Adipocyte (in vitro differentiated cells): ENCODE measurements at regions not wholly inside any gene's neighbourhood (a gene's known extent, or its start where the extent isn't known, plus 50 kb on each side); places are given as distances from the start of the nearest gene placed in this dataset.
"Not testable (repeated sequence)": the region's sequence is repeated elsewhere in the genome, so short reads cannot be mapped to it uniquely, and the experiment has no call there.

ENCODE experiments used
- DNase-seq: peaks from one replicate; pipeline ENCODE4 v3.0.0-alpha.2; 2015; ENCODE audit warnings: low read depth
- H3K27me3 ChIP-seq: replicated peaks from 2 replicates; pipeline ENCODE4 v1.7.0; 2013; ENCODE audit warnings: mild to moderate bottlenecking, low read length, moderate library complexity; ENCODE audit not compliant: control insufficient read depth, insufficient read depth
- H3K36me3 ChIP-seq: 2 replicates; pipeline ENCODE4 v1.7.0; 2013; ENCODE audit warnings: low read length, mild to moderate bottlenecking, moderate library complexity; ENCODE audit not compliant: control insufficient read depth, insufficient read depth, severe bottlenecking
- H3K4me1 ChIP-seq: 2 replicates; pipeline ENCODE4 v1.7.0; 2013; ENCODE audit warnings: mild to moderate bottlenecking, low read length, moderate library complexity; ENCODE audit not compliant: control insufficient read depth, insufficient read depth
- H3K4me3 ChIP-seq: 2 replicates; pipeline ENCODE4 v1.7.0; 2013; ENCODE audit warnings: mild to moderate bottlenecking, low read length, moderate library complexity
- H3K9ac ChIP-seq: 2 replicates; pipeline ENCODE4 v1.7.0; 2013; ENCODE audit warnings: mild to moderate bottlenecking, low read length, moderate library complexity
- H3K9me3 ChIP-seq: 2 replicates; pipeline ENCODE4 v1.7.0; 2013; ENCODE audit warnings: mild to moderate bottlenecking, low read length, moderate library complexity; ENCODE audit not compliant: control insufficient read depth

- Histone ChIP-seq H3K4me3 (no peak overlapping the region), H3K9ac (no peak overlapping the region), H3K9me3 (peaks cover 22% of the 10 kb centered on the region), H3K36me3 (peaks cover 4% of the 10 kb centered on the region), H3K4me1 (peaks cover under 1% of the 10 kb centered on the region), H3K27me3 (no peaks in the 10 kb centered on the region)
- DNase-seq, result no peak
Observed at GRCh38 chr10:113485736-113486135, 67.1 kb upstream of the HABP2 start.

GRCh38 chr10:113486531-113486930 is 66.3 kb upstream of the HABP2 start:
- Histone ChIP-seq H3K9me3 (peaks cover 15% of the 10 kb centered on the region), H3K4me3 (no peak overlapping the region), H3K36me3 (peaks cover 4% of the 10 kb centered on the region), H3K27me3 (no peaks in the 10 kb centered on the region), H3K4me1 (peaks cover 8% of the 10 kb centered on the region), H3K9ac (no peak overlapping the region)
- no peak for DNase-seq

GRCh38 chr10:113487154-113487553 is 65.7 kb upstream of the HABP2 start:
- H3K9me3 ChIP-seq, result peaks cover 8% of the 10 kb centered on the region
- H3K27me3 ChIP-seq, result no peaks in the 10 kb centered on the region
- no peak overlapping the region for H3K4me3 ChIP-seq
- H3K4me1 ChIP-seq, result peaks cover 15% of the 10 kb centered on the region
- no peak for DNase-seq
- H3K9ac ChIP-seq, result no peak overlapping the region
- peaks cover 4% of the 10 kb centered on the region for H3K36me3 ChIP-seq

GRCh38 chr10:113488186-113488585 is 64.7 kb upstream of the HABP2 start:
- H3K4me3 ChIP-seq, result no peak overlapping the region
- H3K27me3 ChIP-seq, result no peaks in the 10 kb centered on the region
- no peak for DNase-seq
- H3K9me3 ChIP-seq, result no peaks in the 10 kb centered on the region
- peaks cover 25% of the 10 kb centered on the region for H3K4me1 ChIP-seq
- no peak overlapping the region for H3K9ac ChIP-seq
- H3K36me3 ChIP-seq, result peaks cover 4% of the 10 kb centered on the region

- H3K4me1 ChIP-seq, result peaks cover 38% of the 10 kb centered on the region
- H3K4me3 ChIP-seq, H3K36me3 ChIP-seq, H3K9ac ChIP-seq, H3K9me3 ChIP-seq, DNase-seq, H3K27me3 ChIP-seq: not testable (repeated sequence)
Observed at GRCh38 chr10:113489522-113489921, 63.3 kb upstream of the HABP2 start.

- Histone ChIP-seq H3K27me3 (no peaks in the 10 kb centered on the region), H3K9ac (peak overlapping the region; percentile 81), H3K36me3 (no peaks in the 10 kb centered on the region), H3K9me3 (no peaks in the 10 kb centered on the region), H3K4me1 (peaks cover 64% of the 10 kb centered on the region), H3K4me3 (peak overlapping the region; percentile 74)
- peak; percentile 79 for DNase-seq
Observed at GRCh38 chr10:113491967-113492565, 60.8 kb upstream of the HABP2 start.

- H3K27me3 ChIP-seq, result no peaks in the 10 kb centered on the region
- DNase-seq, result peak; percentile 60
- no peaks in the 10 kb centered on the region for H3K9me3 ChIP-seq
- H3K4me1 ChIP-seq, result peaks cover 69% of the 10 kb centered on the region
- H3K36me3 ChIP-seq, result no peaks in the 10 kb centered on the region
- peak overlapping the region; percentile 74 for H3K4me3 ChIP-seq
- peak overlapping the region; percentile 50 for H3K9ac ChIP-seq
Observed at GRCh38 chr10:113493195-113493594, 59.7 kb upstream of the HABP2 start.

GRCh38 chr10:113493882-113494301 is 59.0 kb upstream of the HABP2 start:
- Histone ChIP-seq H3K9ac (peak overlapping the region; percentile 28), H3K9me3 (no peaks in the 10 kb centered on the region)
- DNase-seq, result peak; percentile 65

GRCh38 chr10:113494761-113495160 is 58.1 kb upstream of the HABP2 start:
- no peaks in the 10 kb centered on the region for H3K9me3 ChIP-seq
- H3K36me3 ChIP-seq, result no peaks in the 10 kb centered on the region
- no peak for DNase-seq
- peaks cover 74% of the 10 kb centered on the region for H3K4me1 ChIP-seq
- no peak overlapping the region for H3K4me3 ChIP-seq
- H3K9ac ChIP-seq, result no peak overlapping the region
- no peaks in the 10 kb centered on the region for H3K27me3 ChIP-seq

More at GRCh38 chr10:113493882-113494301, 59.0 kb upstream of the HABP2 start:
- Histone ChIP-seq H3K4me3 (peak overlapping the region; percentile 0), H3K27me3 (no peaks in the 10 kb centered on the region), H3K4me1 (peaks cover 70% of the 10 kb centered on the region), H3K36me3 (no peaks in the 10 kb centered on the region)

- peak overlapping the region; percentile 36 for H3K4me3 ChIP-seq
- H3K4me1 ChIP-seq, result peaks cover 74% of the 10 kb centered on the region
- H3K9ac ChIP-seq, result no peak overlapping the region
- H3K9me3 ChIP-seq, result no peaks in the 10 kb centered on the region
- H3K27me3 ChIP-seq, result no peaks in the 10 kb centered on the region
- H3K36me3 ChIP-seq, result no peaks in the 10 kb centered on the region
- no peak for DNase-seq
Observed at GRCh38 chr10:113495553-113495952, 57.3 kb upstream of the HABP2 start.

GRCh38 chr10:113496111-113497109 is 56.4 kb upstream of the HABP2 start:
- Histone ChIP-seq H3K4me1 (peaks cover 66% of the 10 kb centered on the region), H3K4me3 (peak overlapping the region; percentile 36), H3K27me3 (no peaks in the 10 kb centered on the region), H3K9me3 (no peaks in the 10 kb centered on the region), H3K36me3 (no peaks in the 10 kb centered on the region), H3K9ac (peak overlapping the region; percentile 55)
- peak; percentile 30 for DNase-seq
